ENCODE measurements at regions not wholly inside any gene's neighbourhood (a gene's known extent, or its start where the extent isn't known, plus 50 kb on each side); places are given as distances from the start of the nearest gene placed in this dataset.
"Not testable (repeated sequence)": the region's sequence is repeated elsewhere in the genome, so short reads cannot be mapped to it uniquely, and the experiment has no call there.

DNA sequence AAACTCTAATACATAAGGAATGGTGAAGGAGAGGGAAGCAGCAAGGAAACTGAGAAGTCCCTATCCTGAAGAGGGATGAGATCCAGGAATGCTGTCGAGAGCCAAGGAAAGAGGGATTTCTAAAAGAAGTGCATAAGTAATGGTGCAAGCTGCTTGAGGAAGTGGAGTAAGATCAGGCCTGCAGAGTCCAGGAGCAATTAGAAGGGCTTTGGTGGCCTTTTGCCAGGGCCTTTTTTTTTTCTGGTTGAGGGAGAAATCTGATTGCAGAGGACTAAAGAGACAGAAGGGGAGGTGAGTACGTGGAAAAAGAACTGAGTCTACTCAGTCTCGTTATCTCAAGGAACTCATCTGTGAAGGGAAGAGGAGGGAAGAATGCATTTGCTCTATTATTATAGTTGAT is 396.2 kb downstream of the UTRN start:
- DNase-seq (ENCODE audit: low read depth in 2 of 2), result no peak

DNA sequence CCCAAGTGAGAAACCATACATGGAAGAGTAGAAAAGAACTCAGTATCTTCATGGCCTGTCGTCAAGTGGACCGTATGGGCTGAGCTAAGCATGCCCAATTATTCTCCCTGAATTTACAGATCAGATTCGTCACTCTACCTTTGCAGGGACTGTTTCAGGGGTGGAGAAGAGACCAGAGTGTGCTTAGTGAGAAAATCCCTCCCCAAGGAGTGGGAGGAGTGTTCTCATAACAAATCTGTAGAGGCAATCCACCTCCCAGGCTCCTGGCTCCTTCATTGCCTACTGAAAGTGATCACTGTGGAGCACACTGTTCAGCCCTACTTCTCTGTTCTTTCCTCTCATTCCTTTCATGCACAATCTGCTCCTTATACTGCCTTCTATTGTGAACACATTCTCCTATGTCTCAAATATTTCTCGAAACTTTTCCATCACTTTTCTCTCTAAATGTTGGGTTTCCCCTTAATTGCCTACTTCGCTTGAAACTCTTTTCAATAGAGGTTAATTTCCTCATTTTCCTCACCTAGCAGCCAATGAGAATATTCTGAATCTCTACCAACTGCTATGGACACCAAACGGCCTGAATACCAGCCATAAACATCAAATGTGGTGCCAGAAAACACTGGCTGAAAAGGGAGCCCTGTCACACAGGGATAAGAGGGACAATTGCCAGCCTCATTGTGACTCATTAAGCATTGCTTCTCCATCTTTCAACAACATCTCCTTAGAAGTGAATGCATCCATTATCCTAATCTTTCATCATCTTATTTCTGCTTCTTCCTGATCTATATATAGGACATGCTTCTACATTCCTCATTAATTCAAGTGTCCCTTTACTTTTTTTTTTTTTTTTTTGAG is 398.3 kb downstream of the UTRN start:
- no peak for DNase-seq (ENCODE audit: low read depth in 2 of 2)

DNA sequence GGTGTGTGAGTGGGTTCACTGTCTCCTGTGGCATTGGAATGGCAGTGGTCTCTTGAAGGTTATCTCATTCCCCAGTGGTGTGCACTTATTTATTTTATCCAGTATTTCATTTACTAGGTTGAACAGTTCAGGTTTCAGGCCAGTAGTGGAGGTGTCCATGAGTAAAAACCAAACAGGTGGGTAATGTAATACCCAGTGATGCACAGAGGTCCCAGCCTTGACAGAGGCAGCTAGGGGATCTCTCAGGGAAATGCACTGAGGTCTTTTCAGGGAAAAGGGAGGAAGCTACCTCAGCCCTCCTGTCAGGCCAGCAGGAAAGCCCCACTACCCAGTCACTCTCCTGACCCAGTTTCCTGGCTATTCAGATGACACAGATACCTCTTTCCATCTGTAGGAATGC is 403.6 kb downstream of the UTRN start:
- no peak for DNase-seq (ENCODE audit: low read depth in 2 of 2)

DNA sequence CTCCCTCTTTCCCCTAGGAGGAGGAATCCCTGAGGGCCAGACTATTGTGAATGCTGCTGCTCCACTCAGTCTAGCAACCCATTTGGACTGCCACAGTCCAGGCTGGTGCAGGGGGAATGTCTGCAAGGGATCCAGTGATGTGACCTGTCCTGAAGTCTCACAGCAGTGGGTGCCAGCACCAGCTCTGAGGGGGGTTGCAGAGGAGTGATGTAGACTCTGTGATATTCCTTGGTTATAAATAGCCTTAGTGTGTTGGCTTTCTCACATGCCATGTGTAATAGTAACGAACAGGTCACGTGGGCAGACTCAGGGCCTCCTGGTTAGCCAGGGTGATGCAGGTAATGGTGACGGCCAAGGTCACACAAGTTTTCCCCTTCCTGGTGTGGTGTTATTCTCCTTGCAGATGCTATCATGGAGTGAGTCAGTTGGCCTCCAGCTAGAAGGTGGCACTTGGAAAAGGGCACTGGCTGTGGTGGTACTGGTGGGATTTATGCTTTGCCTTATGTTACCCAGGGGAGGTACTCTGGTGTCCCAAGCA is 404.4 kb downstream of the UTRN start:
- no peak for DNase-seq (ENCODE audit: low read depth in 2 of 2)

- no peak for DNase-seq (ENCODE audit: low read depth in 2 of 2)
Measured at GRCh38 chr6:144690133-144690532, 405.0 kb downstream of the UTRN start.

DNA sequence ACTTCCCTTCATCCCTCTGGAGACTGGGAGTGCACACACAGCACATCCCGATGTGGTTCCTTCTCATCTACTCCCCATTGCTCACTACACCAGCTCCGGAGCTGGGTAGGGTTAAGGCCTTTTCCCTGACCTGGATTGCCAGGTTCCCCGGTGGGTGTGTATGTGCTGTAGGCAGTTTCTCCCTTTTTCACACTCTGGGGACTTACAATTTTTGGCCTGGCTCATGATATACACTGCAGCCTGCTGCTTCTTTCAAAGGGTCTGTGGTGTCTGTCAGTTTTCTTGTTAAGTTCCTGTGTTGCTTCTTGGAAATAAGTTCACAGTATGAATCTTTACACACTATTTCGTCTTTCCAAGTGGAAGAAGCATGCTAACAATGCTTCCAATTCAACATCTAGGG is 405.5 kb downstream of the UTRN start:
- no peak for DNase-seq (ENCODE audit: low read depth in 2 of 2)

DNA sequence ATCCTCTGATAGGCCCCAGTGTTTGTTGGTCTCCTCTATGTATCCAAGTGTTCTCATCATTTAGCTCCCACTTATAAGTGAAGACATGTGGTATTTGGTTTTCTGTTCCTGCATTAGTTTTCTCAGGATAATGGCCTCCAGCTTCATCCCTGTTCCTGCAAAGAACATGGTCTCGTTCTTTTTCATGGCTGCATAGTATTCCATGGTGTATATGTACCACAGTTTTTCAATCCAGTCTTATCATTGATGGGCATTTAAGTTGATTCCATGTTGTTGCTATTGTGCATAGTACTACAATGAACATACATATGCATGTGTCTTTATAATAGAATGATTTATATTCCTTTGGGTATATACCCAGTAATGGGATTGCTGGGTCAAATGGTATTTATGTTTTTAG is 406.9 kb downstream of the UTRN start:
- DNase-seq (ENCODE audit: low read depth in 2 of 2), result not testable (repeated sequence)

DNA sequence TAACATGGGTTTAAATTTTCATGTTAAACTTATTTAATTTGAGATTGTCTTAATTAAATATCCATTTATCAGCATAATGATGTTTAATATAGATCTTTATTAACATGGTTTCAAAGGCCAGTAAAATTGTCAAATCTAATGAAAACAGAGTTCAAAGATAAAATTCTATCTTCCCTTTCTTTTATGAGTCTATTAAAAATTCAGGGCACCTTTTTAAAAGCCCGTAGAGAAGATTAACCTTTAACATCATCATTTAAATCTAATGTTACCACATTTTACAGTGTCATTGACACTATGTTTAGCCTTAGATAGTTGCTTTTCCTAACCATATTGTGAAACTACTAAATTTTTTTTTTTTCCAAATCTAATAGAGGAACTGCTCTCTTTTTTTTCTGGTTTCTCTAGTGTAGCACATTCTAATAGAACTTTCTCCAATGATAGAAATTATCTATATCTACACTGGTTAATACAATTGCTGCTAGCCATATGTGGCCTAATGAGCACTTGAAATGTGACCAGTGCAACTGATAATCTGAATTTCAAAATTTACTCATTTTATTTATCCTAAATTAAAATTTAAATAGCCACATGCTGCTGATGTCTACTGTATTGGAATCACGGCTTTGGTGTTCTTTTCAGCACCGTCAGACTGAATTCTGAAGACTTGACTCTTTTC is 410.9 kb downstream of the UTRN start:
- no peak for DNase-seq (ENCODE audit: low read depth in 2 of 2)

DNA sequence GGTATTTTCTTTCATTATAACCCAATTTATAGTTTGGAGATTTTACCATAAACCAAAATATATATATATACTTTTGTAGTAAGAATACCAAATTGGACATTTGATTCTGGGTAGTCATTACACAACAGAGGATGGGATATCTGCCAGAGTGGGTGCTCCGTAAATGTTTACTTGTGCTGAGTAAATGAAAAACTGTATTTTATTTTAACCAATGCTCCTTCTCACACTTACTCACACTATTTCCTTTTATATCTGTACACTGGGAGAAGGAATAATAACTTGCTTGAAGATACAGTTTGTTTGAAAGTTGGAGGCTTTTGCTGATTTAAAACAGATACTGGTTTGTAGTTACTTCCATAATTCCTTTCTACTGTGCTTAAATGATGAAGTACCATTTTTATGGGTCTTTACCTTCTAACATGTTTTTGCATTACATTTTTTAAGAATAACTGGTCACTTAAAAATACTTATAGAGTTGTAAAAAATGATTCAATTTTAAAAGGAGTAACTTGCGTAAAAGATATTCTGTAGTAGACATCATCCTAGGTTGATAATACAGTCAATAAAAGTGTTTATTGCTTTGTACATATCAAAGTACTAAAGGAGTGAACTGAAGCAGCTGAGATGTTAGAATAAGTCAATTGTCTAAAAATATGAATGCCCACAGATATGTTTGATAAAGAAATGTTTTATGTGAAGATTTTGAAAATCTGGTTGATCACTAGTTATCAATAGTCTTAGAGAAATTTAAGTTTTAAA is 411.7 kb downstream of the UTRN start:
- no peak for DNase-seq (ENCODE audit: low read depth in 2 of 2)

- DNase-seq (ENCODE audit: low read depth in 2 of 2), result no peak
Measured at GRCh38 chr6:144697369-144697760, 412.2 kb downstream of the UTRN start.

GRCh38 chr6:144697801-144698200 is 412.7 kb downstream of the UTRN start:
- no peak for DNase-seq (ENCODE audit: low read depth in 2 of 2)

DNA sequence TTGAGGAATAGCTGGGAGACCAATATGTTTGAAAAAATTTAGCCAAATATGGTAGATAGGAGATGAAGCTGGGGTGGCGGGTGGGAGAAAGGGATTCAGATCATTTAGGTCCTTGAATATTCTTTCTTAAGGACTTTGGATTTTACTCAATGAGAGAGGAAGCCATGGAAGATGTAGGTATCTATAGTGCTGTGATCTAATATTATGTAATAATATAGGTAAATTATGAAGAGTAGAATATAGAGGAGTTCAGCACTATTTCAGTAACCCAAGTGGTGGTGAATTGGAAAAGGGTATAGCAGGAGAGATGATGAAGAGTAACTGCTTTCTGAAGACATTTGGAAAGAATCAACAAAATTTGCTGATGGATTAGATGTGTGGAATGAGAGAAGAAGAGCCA is 417.6 kb downstream of the UTRN start:
- no peak for DNase-seq (ENCODE audit: low read depth in 2 of 2)

GRCh38 chr6:144710207-144710606 is 425.1 kb downstream of the UTRN start:
- no peak for DNase-seq (ENCODE audit: low read depth in 2 of 2)

DNA sequence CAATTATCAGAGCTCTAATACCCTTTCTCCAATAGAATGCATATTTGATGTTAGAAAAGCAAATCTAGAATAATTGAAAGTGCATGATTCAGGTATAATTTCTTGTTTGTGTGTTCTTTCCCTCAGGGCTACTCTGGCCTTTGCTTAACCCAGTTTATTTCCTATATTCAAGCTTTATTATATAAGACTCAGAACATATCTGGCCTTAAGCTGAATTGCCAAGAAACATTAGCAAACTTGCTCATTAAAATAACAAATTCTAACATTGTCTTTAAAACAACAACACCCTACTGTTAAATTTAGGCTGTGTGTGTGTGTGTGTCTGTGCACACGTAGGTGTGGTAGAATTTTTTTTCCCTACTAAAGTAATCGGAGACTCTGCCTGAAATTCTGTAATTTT is 426.5 kb downstream of the UTRN start:
- no peak for DNase-seq (ENCODE audit: low read depth in 2 of 2)

DNA sequence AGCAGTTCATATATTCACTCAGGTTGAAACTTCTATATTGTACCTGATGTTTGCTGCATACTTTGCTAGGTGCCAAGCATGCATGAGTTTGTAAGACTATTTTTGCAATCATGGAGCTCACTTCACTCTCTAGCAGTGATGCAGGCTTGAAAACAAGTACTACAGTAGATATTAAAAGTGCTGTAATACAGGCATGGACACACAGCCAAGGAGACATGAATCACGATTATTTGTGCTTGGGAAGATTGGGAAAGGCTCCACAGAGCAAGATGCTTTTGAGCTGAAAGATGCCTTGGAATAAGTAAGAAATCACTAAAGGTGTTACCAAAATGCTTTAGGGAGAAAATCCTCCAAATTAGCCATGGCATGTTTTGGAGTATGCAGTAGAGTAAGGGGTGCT is 427.4 kb downstream of the UTRN start:
- DNase-seq (ENCODE audit: low read depth in 2 of 2), result no peak

- no peak for DNase-seq (ENCODE audit: low read depth in 2 of 2)
Measured at GRCh38 chr6:144714021-144714712, 429.0 kb downstream of the UTRN start.

DNA sequence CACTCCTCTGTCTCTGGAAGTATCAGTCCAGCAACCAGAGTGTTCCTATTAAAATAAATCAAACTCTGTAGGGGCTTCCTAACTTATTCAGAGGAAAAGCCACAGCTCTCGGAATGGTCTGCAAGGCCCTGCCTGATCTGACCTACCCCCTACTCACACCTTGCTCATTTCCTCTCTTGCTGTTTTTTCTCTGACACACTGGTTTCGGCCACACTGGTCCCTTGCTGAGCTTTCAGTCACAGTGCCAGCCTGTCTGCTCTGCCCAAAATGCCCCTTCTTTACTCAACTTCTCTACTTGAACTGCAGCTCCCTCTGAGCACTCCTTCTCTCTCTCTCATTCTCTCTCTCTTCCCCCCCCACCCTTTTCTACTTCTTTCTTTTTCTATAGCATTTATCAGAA is 430.2 kb downstream of the UTRN start:
- DNase-seq (ENCODE audit: low read depth in 2 of 2), result no peak

GRCh38 chr6:144718431-144718830 is 433.3 kb downstream of the UTRN start:
- DNase-seq (ENCODE audit: low read depth in 2 of 2), result no peak

- no peak for DNase-seq (ENCODE audit: low read depth in 2 of 2)
Measured at GRCh38 chr6:144721232-144721631, 436.1 kb downstream of the UTRN start.

GRCh38 chr6:144722154-144722737 is 437.1 kb downstream of the UTRN start:
- no peak for DNase-seq (ENCODE audit: low read depth in 2 of 2)

DNA sequence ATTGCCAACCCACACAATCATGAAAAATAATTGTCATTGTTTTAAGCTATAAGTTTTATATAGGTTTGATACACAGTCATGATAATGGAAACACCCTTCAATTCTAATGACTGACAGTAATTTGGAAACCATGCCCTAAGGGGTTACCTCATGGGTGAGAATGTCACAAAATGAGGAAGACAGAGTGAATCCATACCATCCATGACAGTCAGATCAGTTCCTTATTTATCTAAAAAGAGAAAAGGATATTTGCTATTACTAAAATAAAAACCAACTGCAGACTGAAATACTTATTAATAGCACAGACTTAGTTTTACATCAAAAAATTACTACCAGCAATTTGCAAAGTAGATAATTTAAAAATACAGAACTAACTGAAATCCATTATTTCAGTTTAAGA is 437.8 kb downstream of the UTRN start:
- DNase-seq (ENCODE audit: low read depth in 2 of 2), result no peak

Measured in stimulated activated CD4-positive, alpha-beta T cell treated with anti-CD3 and anti-CD28 coated beads, Interleukin-1b, Interleukin-23, amount 100 ng/mL, for 1 hour (primary cell).